OCI-LY3 (cell line): ENCODE measurements at regions not wholly inside any gene's neighbourhood (a gene's known extent, or its start where the extent isn't known, plus 50 kb on each side); places are given as distances from the start of the nearest gene placed in this dataset.

Source experiments
- H2AFZ ChIP-seq: fragments of 200-600, 300-600 bp; shearing (Covaris generic); 2 replicates; pipeline ENCODE4 v1.6.0; 2014; ENCODE audit warnings: antibody characterized with exemption, low read depth, low read length
- H3K27ac ChIP-seq: fragments of 200-600, 300-600 bp; sonication (generic); 2 replicates; pipeline ENCODE4 v1.5.1; 2014; ENCODE audit warnings: mild to moderate bottlenecking, low read length, moderate library complexity, mixed read lengths
- H3K27me3 ChIP-seq: fragments of 200-600, 300-600 bp; sonication (generic); 2 replicates; pipeline ENCODE4 v1.6.1; 2014; ENCODE audit warnings: low read depth, low read length, mixed read lengths
- H3K36me3 ChIP-seq: fragments of 200-600, 300-600 bp; sonication (generic); replicated peaks from 2 replicates; pipeline ENCODE3; 2014; ENCODE audit warnings: low read depth, low read length, mixed read lengths
- H3K4me1 ChIP-seq: fragments of 300-600, 200-600 bp; sonication (generic); 2 replicates; pipeline ENCODE4 v1.6.1; 2014; ENCODE audit warnings: low read length, mixed read lengths
- H3K4me2 ChIP-seq: fragments of 200-600, 300-600 bp; sonication (generic); 2 replicates; pipeline ENCODE4 v1.6.1; 2014; ENCODE audit warnings: low read length, mixed read lengths
- H3K4me3 ChIP-seq: fragments of 300-600, 200-600 bp; sonication (generic); 2 replicates; pipeline ENCODE4 v1.5.1; 2014; ENCODE audit warnings: antibody characterized with exemption, mild to moderate bottlenecking, low read length, moderate library complexity
- H3K79me2 ChIP-seq: fragments of 300-600, 200-600 bp; shearing (Covaris generic); 2 replicates; pipeline ENCODE4 v1.6.1; 2014; ENCODE audit warnings: mild to moderate bottlenecking, low read length, mixed read lengths
- H3K9ac ChIP-seq: fragments of 300-600, 200-600 bp; shearing (Covaris generic); 2 replicates; pipeline ENCODE4 v1.6.0; 2014; ENCODE audit warnings: mild to moderate bottlenecking, low read length, moderate library complexity
- H3K9me3 ChIP-seq: fragments of 200-600, 300-600 bp; shearing (Covaris generic); 2 replicates; pipeline ENCODE4 v1.6.1; 2014; ENCODE audit warnings: low read length, mixed read lengths; ENCODE audit not compliant: insufficient read depth
- H4K20me1 ChIP-seq: fragments of 200-600, 300-600 bp; sonication (generic); 2 replicates; pipeline ENCODE4 v1.6.1; 2016; ENCODE audit warnings: low read length, mixed read lengths; ENCODE audit not compliant: insufficient read depth
- EZH2phosphoT487 ChIP-seq: fragments of 200-600 bp; shearing (Covaris generic); IDR thresholded peaks from 2 replicates; pipeline ENCODE4 v1.6.1; 2018; ENCODE audit warnings: antibody characterized with exemption, mixed run types, low read depth
- TF ChIP-seq, protein P1 (sequence below): fragments of 200-600, 300-600 bp; sonication (generic); IDR thresholded peaks from 2 replicates; pipeline ENCODE4 v1.5.1; 2014; ENCODE audit warnings: antibody characterized with exemption, low read length, low read depth

DNA sequence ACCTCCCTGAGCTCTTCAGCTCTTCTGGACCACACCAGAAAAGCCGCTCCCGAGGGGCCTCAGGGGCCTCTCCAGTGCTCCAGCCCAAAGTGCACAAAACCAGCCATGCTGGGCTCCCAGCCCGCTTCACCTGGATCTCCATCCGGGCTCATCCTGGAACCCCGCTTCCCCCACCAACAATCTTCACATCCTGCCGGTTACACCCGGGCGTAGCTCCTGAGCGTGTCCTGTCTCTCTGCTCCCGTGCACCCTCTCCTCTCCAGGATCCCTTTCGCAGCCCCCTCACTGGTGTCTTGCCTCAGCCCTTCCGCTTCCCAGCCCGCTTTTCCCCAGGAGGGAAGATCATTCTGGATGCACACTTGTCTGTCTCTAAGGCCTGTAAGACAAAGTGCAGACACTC lies 123.7 kb upstream of the GLI2 start:
- Histone ChIP-seq H3K27ac (no peak overlapping the region), H3K79me2 (no peaks in the 10 kb centered on the region), H4K20me1 (no peaks in the 10 kb centered on the region), H3K4me1 (no peaks in the 10 kb centered on the region), H3K27me3 (peaks cover 24% of the 10 kb centered on the region), H3K9me3 (no peaks in the 10 kb centered on the region), H3K9ac (no peak overlapping the region), H2AFZ (no peak overlapping the region), H3K36me3 (no peaks in the 10 kb centered on the region), H3K4me2 (no peak overlapping the region), H3K4me3 (no peak overlapping the region)
- TF ChIP-seq EZH2phosphoT487, result no peak
- TF ChIP-seq, protein P1, sequence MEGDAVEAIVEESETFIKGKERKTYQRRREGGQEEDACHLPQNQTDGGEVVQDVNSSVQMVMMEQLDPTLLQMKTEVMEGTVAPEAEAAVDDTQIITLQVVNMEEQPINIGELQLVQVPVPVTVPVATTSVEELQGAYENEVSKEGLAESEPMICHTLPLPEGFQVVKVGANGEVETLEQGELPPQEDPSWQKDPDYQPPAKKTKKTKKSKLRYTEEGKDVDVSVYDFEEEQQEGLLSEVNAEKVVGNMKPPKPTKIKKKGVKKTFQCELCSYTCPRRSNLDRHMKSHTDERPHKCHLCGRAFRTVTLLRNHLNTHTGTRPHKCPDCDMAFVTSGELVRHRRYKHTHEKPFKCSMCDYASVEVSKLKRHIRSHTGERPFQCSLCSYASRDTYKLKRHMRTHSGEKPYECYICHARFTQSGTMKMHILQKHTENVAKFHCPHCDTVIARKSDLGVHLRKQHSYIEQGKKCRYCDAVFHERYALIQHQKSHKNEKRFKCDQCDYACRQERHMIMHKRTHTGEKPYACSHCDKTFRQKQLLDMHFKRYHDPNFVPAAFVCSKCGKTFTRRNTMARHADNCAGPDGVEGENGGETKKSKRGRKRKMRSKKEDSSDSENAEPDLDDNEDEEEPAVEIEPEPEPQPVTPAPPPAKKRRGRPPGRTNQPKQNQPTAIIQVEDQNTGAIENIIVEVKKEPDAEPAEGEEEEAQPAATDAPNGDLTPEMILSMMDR, result no peak

- Histone ChIP-seq H3K27me3 (peaks cover 24% of the 10 kb centered on the region), H3K36me3 (no peaks in the 10 kb centered on the region), H3K79me2 (no peaks in the 10 kb centered on the region)
These were observed 123.2 kb upstream of the GLI2 start for GRCh38 chr2:120612471-120612870.

DNA sequence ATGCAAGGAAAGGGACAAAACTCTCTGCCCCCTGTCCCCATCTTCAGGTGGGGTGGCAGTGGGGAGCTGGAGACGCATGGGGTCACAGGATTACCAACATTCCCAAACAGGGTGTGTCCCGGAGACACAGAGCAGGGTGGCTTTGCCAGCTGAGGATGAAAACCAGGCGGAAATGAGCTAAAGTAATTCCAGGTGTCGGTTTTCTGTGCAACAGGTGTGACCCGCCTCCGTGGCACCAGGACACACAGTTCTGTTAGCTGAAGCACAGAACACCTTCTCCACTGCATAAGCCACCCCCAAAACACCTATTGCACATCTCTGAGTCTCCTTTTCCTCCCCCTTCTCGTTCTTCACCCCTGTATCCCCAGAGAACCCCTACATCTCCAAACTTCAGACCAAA lies 122.7 kb upstream of the GLI2 start:
- no peak overlapping the region for H2AFZ ChIP-seq
- H3K27ac ChIP-seq, result no peak overlapping the region
- H3K79me2 ChIP-seq, result no peaks in the 10 kb centered on the region
- no peaks in the 10 kb centered on the region for H3K9me3 ChIP-seq
- H3K9ac ChIP-seq, result no peak overlapping the region
- no peak overlapping the region for H3K4me2 ChIP-seq
- no peak overlapping the region for H3K4me3 ChIP-seq
- H3K4me1 ChIP-seq, result no peaks in the 10 kb centered on the region
- H3K36me3 ChIP-seq, result no peaks in the 10 kb centered on the region
- TF ChIP-seq, protein P1, result no peak
- no peak for TF ChIP-seq EZH2phosphoT487
- H3K27me3 ChIP-seq, result peaks cover 24% of the 10 kb centered on the region
- H4K20me1 ChIP-seq, result no peaks in the 10 kb centered on the region

More at GRCh38 chr2:120612471-120612870, 123.2 kb upstream of the GLI2 start:
- Histone ChIP-seq H3K4me2 (no peak overlapping the region), H3K4me1 (no peaks in the 10 kb centered on the region), H3K4me3 (no peak overlapping the region), H3K27ac (no peak overlapping the region), H4K20me1 (no peaks in the 10 kb centered on the region), H2AFZ (no peak overlapping the region), H3K9ac (no peak overlapping the region), H3K9me3 (no peaks in the 10 kb centered on the region)
- TF ChIP-seq, protein P1, result no peak
- no peak for TF ChIP-seq EZH2phosphoT487

DNA sequence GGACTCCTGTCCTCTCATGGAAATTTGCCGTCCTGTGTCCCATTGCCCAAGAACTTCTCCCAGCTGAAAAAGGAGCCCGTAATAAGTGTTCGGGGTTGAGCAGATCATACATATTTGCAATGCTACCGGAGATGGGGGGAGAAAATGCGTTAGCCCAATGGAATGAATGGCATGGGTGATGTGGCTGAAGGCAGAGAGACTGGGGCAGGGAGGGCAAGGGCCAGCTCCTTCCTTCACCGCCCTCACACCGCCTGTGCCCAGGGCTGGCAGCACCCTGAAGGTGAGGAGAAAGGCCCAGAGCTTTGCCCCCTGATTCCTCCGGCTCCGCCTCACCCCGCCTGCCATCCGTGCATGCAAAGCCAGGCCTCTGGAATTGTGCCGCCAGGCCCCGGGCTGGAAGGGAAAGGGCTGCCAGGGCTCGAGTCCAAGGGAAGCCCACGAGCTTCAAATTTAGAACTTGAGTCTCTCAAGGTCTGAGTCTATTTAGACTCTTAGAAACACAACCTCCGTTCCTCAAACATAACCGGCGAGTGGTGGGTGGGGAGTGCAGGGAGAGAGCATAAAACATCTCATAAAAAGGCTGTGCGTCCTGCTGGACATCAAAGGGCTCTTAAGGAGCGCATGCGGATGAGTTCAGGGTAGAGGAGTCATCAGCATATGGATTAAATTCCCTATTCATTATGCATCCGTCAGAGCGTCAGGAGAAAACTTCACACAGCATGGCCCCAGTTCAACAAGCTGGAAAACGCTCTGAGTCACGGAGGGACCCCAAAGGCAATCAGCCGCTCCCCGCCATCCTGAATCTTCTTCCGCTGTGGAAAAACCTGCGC lies 121.7 kb upstream of the GLI2 start:
- H3K9me3 ChIP-seq, result no peaks in the 10 kb centered on the region
- H3K79me2 ChIP-seq, result no peaks in the 10 kb centered on the region
- H3K4me1 ChIP-seq, result no peaks in the 10 kb centered on the region
- no peak overlapping the region for H3K9ac ChIP-seq
- no peaks in the 10 kb centered on the region for H4K20me1 ChIP-seq
- no peak for TF ChIP-seq EZH2phosphoT487
- TF ChIP-seq, protein P1, result no peak
- H3K27ac ChIP-seq, result no peak overlapping the region
- H3K27me3 ChIP-seq, result peaks cover 24% of the 10 kb centered on the region
- H3K36me3 ChIP-seq, result no peaks in the 10 kb centered on the region
- H3K4me2 ChIP-seq, result no peak overlapping the region
- H2AFZ ChIP-seq, result no peak overlapping the region
- no peak overlapping the region for H3K4me3 ChIP-seq
